SU-DHL-6 (cell line): ENCODE measurements at regions not wholly inside any gene's neighbourhood (a gene's known extent, or its start where the extent isn't known, plus 50 kb on each side); places are given as distances from the start of the nearest gene placed in this dataset.

Experiments
- H2AFZ ChIP-seq: fragments of 200-600 bp; sonication (generic); 2 replicates; pipeline ENCODE4 v1.6.1; 2014; ENCODE audit warnings: low read depth, mild to moderate bottlenecking, moderate library complexity, mixed read lengths, antibody characterized with exemption, low read length; ENCODE audit not compliant: severe bottlenecking
- H3F3A ChIP-seq: fragments of 200-600 bp; shearing (Covaris generic); 2 replicates; pipeline ENCODE4 v1.6.0; 2016; ENCODE audit warnings: antibody characterized with exemption, mild to moderate bottlenecking; ENCODE audit not compliant: insufficient read depth
- H3K27ac ChIP-seq: fragments of 200-600 bp; sonication (generic); 2 replicates; pipeline ENCODE4 v1.5.1; 2016; ENCODE audit warnings: low read depth, mild to moderate bottlenecking, low read length, moderate library complexity, mixed read lengths
- H3K27me3 ChIP-seq: fragments of 200-600 bp; sonication (generic), shearing (Covaris generic); 2 replicates; pipeline ENCODE4 v1.6.0; 2014; ENCODE audit warnings: mild to moderate bottlenecking, low read length
- H3K36me3 ChIP-seq: fragments of 200-600 bp; sonication (generic); 2 replicates; pipeline ENCODE4 v1.6.1; 2014; ENCODE audit warnings: mild to moderate bottlenecking, low read length, mixed read lengths
- H3K4me2 ChIP-seq: fragments of 300-600, 200-600 bp; shearing (Covaris generic), sonication (generic); 2 replicates; pipeline ENCODE4 v1.6.0; 2014; ENCODE audit warnings: low read length, low read depth, mild to moderate bottlenecking; ENCODE audit not compliant: poor library complexity, severe bottlenecking
- H3K4me3 ChIP-seq: fragments of 200-600 bp; sonication (generic); 2 replicates; pipeline ENCODE4 v1.5.1; 2014; ENCODE audit warnings: antibody characterized with exemption, low read length, mild to moderate bottlenecking, mixed read lengths; ENCODE audit not compliant: insufficient read depth, poor library complexity, severe bottlenecking
- H3K79me2 ChIP-seq: fragments of 200-600 bp; sonication (generic); 2 replicates; pipeline ENCODE4 v1.6.1; 2014; ENCODE audit warnings: mild to moderate bottlenecking, low read length, moderate library complexity; ENCODE audit not compliant: insufficient read depth
- H3K9ac ChIP-seq: fragments of 200-600 bp; sonication (generic); 2 replicates; pipeline ENCODE4 v1.7.0; 2014; ENCODE audit warnings: mild to moderate bottlenecking, low read length
- H3K9me2 ChIP-seq: fragments of 200-600 bp; sonication (generic); replicated peaks from 2 replicates; pipeline ENCODE4 v1.6.1; 2014; ENCODE audit warnings: low read length; ENCODE audit not compliant: insufficient read depth
- H3K9me3 ChIP-seq: fragments of 200-600 bp; sonication (generic); 2 replicates; pipeline ENCODE4 v1.6.1; 2014; ENCODE audit warnings: low read length, mixed read lengths; ENCODE audit not compliant: insufficient read depth
- H4K20me1 ChIP-seq: fragments of 200-600 bp; sonication (generic); 2 replicates; pipeline ENCODE4 v1.6.1; 2014; ENCODE audit warnings: low read depth, mild to moderate bottlenecking, antibody characterized with exemption, low read length, moderate library complexity, mixed read lengths
- CTCF ChIP-seq: fragments of 200-600 bp; sonication (generic); IDR thresholded peaks from one replicate; pipeline ENCODE4 v1.5.1; 2017; ENCODE audit warnings: antibody characterized with exemption, mild to moderate bottlenecking, low read length, moderate library complexity; ENCODE audit not compliant: insufficient read depth, poor library complexity, severe bottlenecking
- EZH2phosphoT487 ChIP-seq: fragments of 200-600 bp; sonication (generic), shearing (Covaris generic); conservative IDR thresholded peaks from 2 replicates; pipeline ENCODE4 v1.6.1; 2018; ENCODE audit warnings: mild to moderate bottlenecking, antibody characterized with exemption, low read length, moderate library complexity, mixed read lengths

GRCh38 chr4:3390288-3390811, 51.4 kb upstream of the HGFAC start:
- no peak overlapping the region for H3K4me2 ChIP-seq
- no peak for TF ChIP-seq EZH2phosphoT487
- no peak for TF ChIP-seq CTCF
- H3K4me3 ChIP-seq, result no peak overlapping the region
- no peaks in the 10 kb centered on the region for H3K9me2 ChIP-seq
- H3K27ac ChIP-seq, result no peak overlapping the region
- H3K27me3 ChIP-seq, result no peaks in the 10 kb centered on the region
- H3K79me2 ChIP-seq, result no peaks in the 10 kb centered on the region
- no peak overlapping the region for H2AFZ ChIP-seq
- no peak overlapping the region for H3K9ac ChIP-seq
- H3K36me3 ChIP-seq, result no peaks in the 10 kb centered on the region
- no peaks in the 10 kb centered on the region for H3F3A ChIP-seq
- no peaks in the 10 kb centered on the region for H4K20me1 ChIP-seq
- no peaks in the 10 kb centered on the region for H3K9me3 ChIP-seq

GRCh38 chr4:3391422-3391821, 50.3 kb upstream of the HGFAC start:
- H3K4me2 ChIP-seq, result no peak overlapping the region
- H3K27ac ChIP-seq, result no peak overlapping the region
- H3K27me3 ChIP-seq, result no peaks in the 10 kb centered on the region
- no peak overlapping the region for H3K4me3 ChIP-seq
- no peaks in the 10 kb centered on the region for H3F3A ChIP-seq
- H3K9ac ChIP-seq, result no peak overlapping the region
- no peaks in the 10 kb centered on the region for H3K36me3 ChIP-seq
- no peaks in the 10 kb centered on the region for H3K9me3 ChIP-seq
- no peaks in the 10 kb centered on the region for H3K79me2 ChIP-seq
- no peak for TF ChIP-seq CTCF
- no peak for TF ChIP-seq EZH2phosphoT487
- H3K9me2 ChIP-seq, result no peaks in the 10 kb centered on the region
- no peak overlapping the region for H2AFZ ChIP-seq
- H4K20me1 ChIP-seq, result no peaks in the 10 kb centered on the region
